GM23248 (cell line): ENCODE measurements at regions not wholly inside any gene's neighbourhood (a gene's known extent, or its start where the extent isn't known, plus 50 kb on each side); places are given as distances from the start of the nearest gene placed in this dataset.

Experiments used
- EZH2 ChIP-seq: fragments of 200-600 bp; sonication (generic); IDR thresholded peaks from 2 replicates; pipeline ENCODE4 v1.6.1; 2018; ENCODE audit warnings: antibody characterized with exemption, mild to moderate bottlenecking; ENCODE audit not compliant: insufficient read depth, poor library complexity, severe bottlenecking
- EZH2phosphoT487 ChIP-seq: fragments of 200-600 bp; sonication (generic); IDR thresholded peaks from 2 replicates; pipeline ENCODE4 v1.6.1; 2018; ENCODE audit warnings: antibody characterized with exemption, moderate library complexity, mild to moderate bottlenecking, low read depth; ENCODE audit not compliant: insufficient read depth

GRCh38 chr15:67901922-67902321 lies 62.1 kb upstream of the RNU6-1 start:
- TF ChIP-seq EZH2phosphoT487 (no peak), EZH2 (no peak)
